DND-41 (cell line): ENCODE measurements at regions not wholly inside any gene's neighbourhood (a gene's known extent, or its start where the extent isn't known, plus 50 kb on each side); places are given as distances from the start of the nearest gene placed in this dataset.

Experiments
- ATAC-seq: fragments of 200-7000 bp; cut with Tn5 transposase; 3 replicates; pipeline ENCODE4 v1.9.1; 2021; ENCODE audit warnings: low read depth; ENCODE audit not compliant: insufficient read depth
- DNase-seq: peaks from one replicate; pipeline ENCODE4 v3.0.0-alpha.2; 2020
- H2AFZ ChIP-seq: 2 replicates; pipeline ENCODE4 v1.6.0; 2012; ENCODE audit warnings: low read depth, low read length
- H3K27ac ChIP-seq: 2 replicates; pipeline ENCODE4 v1.5.1; 2012; ENCODE audit warnings: low read length, inconsistent platforms
- H3K27me3 ChIP-seq: fragments of 200-600 bp; sonication (generic); 2 replicates; pipeline ENCODE4 v1.6.0; 2012; ENCODE audit warnings: low read length, mild to moderate bottlenecking, inconsistent platforms; ENCODE audit not compliant: insufficient read depth, poor library complexity
- H3K36me3 ChIP-seq: 2 replicates; pipeline ENCODE4 v1.5.1; 2012; ENCODE audit warnings: low read length, inconsistent platforms; ENCODE audit not compliant: insufficient read depth
- H3K4me1 ChIP-seq: 2 replicates; pipeline ENCODE4 v1.5.1; 2012; ENCODE audit warnings: mild to moderate bottlenecking, low read length; ENCODE audit not compliant: insufficient read depth
- H3K4me2 ChIP-seq: 2 replicates; pipeline ENCODE4 v1.6.0; 2012; ENCODE audit warnings: mild to moderate bottlenecking, moderate library complexity, low read length, inconsistent platforms; ENCODE audit not compliant: insufficient read depth
- H3K4me3 ChIP-seq, 2 experiments: fragments of 200-600 bp in 1 of 2; shearing (Covaris generic) in 1 of 2; 2 replicates each; pipeline ENCODE4 v1.5.1; 2012 to 2016; ENCODE audit warnings: inconsistent platforms in 2 of 2, low read length in 2 of 2, mild to moderate bottlenecking in 2 of 2, low read depth in 1 of 2, moderate library complexity in 1 of 2
- H3K79me2 ChIP-seq: 2 replicates; pipeline ENCODE4 v1.6.0; 2012; ENCODE audit warnings: low read length, inconsistent platforms; ENCODE audit not compliant: insufficient read depth
- H3K9ac ChIP-seq: 2 replicates; pipeline ENCODE4 v1.6.0; 2012; ENCODE audit warnings: low read depth, mild to moderate bottlenecking, inconsistent platforms, low read length, moderate library complexity
- H3K9me3 ChIP-seq: 2 replicates; pipeline ENCODE4 v1.5.1; 2012; ENCODE audit warnings: low read length, moderate library complexity, mild to moderate bottlenecking, inconsistent platforms; ENCODE audit not compliant: insufficient read depth, severe bottlenecking
- H4K20me1 ChIP-seq: 2 replicates; pipeline ENCODE4 v1.6.0; 2012; ENCODE audit warnings: low read length; ENCODE audit not compliant: insufficient read depth
- EZH2 ChIP-seq: IDR thresholded peaks from 3 replicates; pipeline ENCODE4 v1.6.1; 2012; ENCODE audit warnings: borderline replicate concordance, low read depth, mild to moderate bottlenecking, moderate library complexity, low read length, inconsistent platforms; ENCODE audit not compliant: severe bottlenecking
- TF ChIP-seq, protein P1 (sequence below): IDR thresholded peaks from 2 replicates; pipeline ENCODE4 v1.5.1; 2012; ENCODE audit warnings: borderline replicate concordance, low read length, moderate library complexity, mild to moderate bottlenecking; ENCODE audit not compliant: poor library complexity, severe bottlenecking; ENCODE audit errors: extremely low read depth

DNA sequence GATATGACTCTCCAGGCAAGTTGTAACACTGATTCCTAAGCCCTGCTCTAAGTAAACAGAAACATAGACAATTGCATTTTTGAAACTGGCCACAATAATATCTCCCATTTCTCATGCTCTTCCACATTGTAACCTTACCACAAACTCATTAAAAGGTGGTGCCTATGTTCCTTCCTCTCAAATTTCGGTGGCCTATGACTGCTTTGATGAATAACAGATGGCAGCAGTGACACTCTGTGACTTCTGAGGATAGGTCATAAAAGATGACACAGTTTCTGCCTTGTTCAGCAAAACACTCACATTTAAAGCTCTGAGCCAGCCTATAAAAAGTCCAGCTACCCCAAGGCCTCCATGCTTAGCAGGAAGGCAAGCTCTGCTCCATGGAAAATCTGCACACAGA lies 195.2 kb downstream of the EFHB start:
- Histone ChIP-seq H2AFZ (no peak overlapping the region), H4K20me1 (no peaks in the 10 kb centered on the region), H3K9me3 (no peaks in the 10 kb centered on the region), H3K27ac (no peak overlapping the region), H3K4me1 (no peaks in the 10 kb centered on the region), H3K79me2 (no peaks in the 10 kb centered on the region), H3K4me2 (no peak overlapping the region), H3K9ac (no peak overlapping the region), H3K27me3 (no peaks in the 10 kb centered on the region), H3K36me3 (no peaks in the 10 kb centered on the region), H3K4me3 (no peak overlapping the region)
- DNase-seq (no peak), ATAC-seq (no peak)
- no peak for TF ChIP-seq EZH2
- TF ChIP-seq, protein P1, sequence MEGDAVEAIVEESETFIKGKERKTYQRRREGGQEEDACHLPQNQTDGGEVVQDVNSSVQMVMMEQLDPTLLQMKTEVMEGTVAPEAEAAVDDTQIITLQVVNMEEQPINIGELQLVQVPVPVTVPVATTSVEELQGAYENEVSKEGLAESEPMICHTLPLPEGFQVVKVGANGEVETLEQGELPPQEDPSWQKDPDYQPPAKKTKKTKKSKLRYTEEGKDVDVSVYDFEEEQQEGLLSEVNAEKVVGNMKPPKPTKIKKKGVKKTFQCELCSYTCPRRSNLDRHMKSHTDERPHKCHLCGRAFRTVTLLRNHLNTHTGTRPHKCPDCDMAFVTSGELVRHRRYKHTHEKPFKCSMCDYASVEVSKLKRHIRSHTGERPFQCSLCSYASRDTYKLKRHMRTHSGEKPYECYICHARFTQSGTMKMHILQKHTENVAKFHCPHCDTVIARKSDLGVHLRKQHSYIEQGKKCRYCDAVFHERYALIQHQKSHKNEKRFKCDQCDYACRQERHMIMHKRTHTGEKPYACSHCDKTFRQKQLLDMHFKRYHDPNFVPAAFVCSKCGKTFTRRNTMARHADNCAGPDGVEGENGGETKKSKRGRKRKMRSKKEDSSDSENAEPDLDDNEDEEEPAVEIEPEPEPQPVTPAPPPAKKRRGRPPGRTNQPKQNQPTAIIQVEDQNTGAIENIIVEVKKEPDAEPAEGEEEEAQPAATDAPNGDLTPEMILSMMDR = no peak

DNA sequence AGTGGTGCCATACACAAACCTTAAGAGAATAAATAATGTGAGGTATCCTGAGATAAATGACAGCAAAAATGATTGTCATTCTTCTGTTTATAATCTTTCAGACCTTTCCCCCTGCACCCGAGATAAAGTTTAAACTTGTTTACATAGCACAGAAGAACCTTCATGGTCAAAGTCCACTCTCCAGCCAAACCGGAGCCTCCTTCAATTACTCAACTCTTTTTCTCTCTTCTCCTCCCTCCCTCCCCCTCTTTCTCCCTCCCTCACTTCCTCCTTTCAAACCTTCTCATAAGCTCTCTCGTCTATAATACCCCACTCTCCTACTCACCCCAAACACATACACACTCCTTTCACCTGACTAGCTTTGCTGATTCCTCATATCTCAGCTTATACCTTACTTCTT lies 198.9 kb downstream of the EFHB start:
- Histone ChIP-seq H3K4me2 (no peak overlapping the region), H3K27me3 (no peaks in the 10 kb centered on the region), H3K4me1 (no peaks in the 10 kb centered on the region), H3K9ac (no peak overlapping the region), H4K20me1 (no peaks in the 10 kb centered on the region), H3K36me3 (no peaks in the 10 kb centered on the region), H3K9me3 (no peaks in the 10 kb centered on the region), H3K4me3 (no peak overlapping the region), H2AFZ (no peak overlapping the region), H3K27ac (no peak overlapping the region), H3K79me2 (no peaks in the 10 kb centered on the region)
- TF ChIP-seq EZH2 = no peak
- TF ChIP-seq, protein P1 = no peak
- DNase-seq (no peak), ATAC-seq (no peak)

DNA sequence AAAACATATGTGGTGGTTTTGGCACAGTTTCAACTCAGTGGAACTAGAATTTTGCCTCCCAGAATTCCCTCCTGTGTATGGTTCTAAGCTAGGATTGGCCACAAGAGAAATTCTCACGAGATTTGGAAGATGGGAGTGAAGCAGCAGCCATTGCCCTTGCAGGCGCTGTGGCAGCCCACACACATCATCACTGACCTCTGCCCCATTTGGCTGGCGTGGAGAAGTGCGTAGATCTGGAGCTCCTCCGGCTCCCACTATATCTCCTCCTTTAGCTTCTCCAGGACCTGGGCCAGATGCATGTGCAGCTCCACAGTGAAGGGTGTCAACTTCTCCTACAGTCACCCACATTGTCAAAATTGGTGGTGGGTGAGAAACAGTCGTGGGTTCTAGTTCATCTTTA lies 199.6 kb downstream of the EFHB start:
- H3K9me3 ChIP-seq = no peaks in the 10 kb centered on the region
- no peak overlapping the region for H3K4me2 ChIP-seq
- no peaks in the 10 kb centered on the region for H3K36me3 ChIP-seq
- H3K9ac ChIP-seq = no peak overlapping the region
- no peak overlapping the region for H3K27ac ChIP-seq
- H2AFZ ChIP-seq = no peak overlapping the region
- TF ChIP-seq, protein P1 = no peak
- TF ChIP-seq EZH2 = no peak
- no peaks in the 10 kb centered on the region for H3K79me2 ChIP-seq
- DNase-seq (no peak), ATAC-seq (no peak)
- no peaks in the 10 kb centered on the region for H3K27me3 ChIP-seq
- no peaks in the 10 kb centered on the region for H4K20me1 ChIP-seq
- no peak overlapping the region for H3K4me3 ChIP-seq
- no peaks in the 10 kb centered on the region for H3K4me1 ChIP-seq

DNA sequence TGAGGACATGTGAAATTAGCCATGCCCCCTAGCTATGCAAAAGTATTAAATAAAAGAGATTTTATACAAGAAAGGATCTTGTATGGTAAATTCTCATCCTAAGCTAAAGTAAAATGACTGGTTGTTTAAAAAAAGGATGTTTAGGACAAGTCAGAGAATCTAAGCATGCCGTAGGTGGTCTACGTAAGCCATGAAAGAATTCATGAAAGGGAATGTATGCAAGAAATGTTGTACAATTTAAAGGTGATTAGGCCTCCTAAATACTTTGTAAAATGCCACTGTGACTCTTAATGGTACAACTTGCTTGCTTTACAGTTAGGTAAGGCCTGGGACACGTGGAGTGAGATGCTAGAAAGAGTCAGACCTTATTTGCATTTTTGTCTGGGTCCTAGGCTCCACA lies 209.0 kb downstream of the EFHB start:
- Histone ChIP-seq H3K4me2 (no peak overlapping the region), H3K4me3 (no peak overlapping the region), H3K9me3 (peaks cover 5% of the 10 kb centered on the region), H3K79me2 (no peaks in the 10 kb centered on the region), H3K27me3 (no peaks in the 10 kb centered on the region), H2AFZ (no peak overlapping the region), H4K20me1 (no peaks in the 10 kb centered on the region), H3K9ac (no peak overlapping the region), H3K27ac (no peak overlapping the region), H3K4me1 (no peaks in the 10 kb centered on the region), H3K36me3 (no peaks in the 10 kb centered on the region)
- TF ChIP-seq EZH2 = no peak
- TF ChIP-seq, protein P1 = no peak
- DNase-seq (no peak), ATAC-seq (no peak)
